ENCODE measurements at regions not wholly inside any gene's neighbourhood (a gene's known extent, or its start where the extent isn't known, plus 50 kb on each side); places are given as distances from the start of the nearest gene placed in this dataset.
"Not testable (repeated sequence)": the region's sequence is repeated elsewhere in the genome, so short reads cannot be mapped to it uniquely, and the experiment has no call there.

DNA sequence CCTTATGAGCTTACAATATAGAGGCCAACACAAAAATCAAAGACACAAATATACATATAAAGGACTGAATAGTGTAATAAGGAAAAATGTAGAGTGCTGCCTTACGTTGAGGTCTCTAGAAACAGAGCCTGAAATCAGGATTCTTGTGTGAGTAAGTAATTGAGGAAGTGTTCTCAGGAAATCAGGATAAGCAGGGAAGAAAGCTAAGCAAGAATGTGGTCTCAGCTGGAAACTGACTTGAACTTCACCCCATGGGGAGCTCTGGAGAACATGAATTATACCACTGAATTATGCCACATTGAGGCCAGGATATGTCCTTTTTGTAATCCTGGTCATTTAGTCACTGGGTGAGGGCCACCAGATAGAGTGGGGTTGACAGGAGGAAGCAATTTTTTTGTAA is 191.9 kb downstream of the ETV1 start:
- TF ChIP-seq, protein P1, sequence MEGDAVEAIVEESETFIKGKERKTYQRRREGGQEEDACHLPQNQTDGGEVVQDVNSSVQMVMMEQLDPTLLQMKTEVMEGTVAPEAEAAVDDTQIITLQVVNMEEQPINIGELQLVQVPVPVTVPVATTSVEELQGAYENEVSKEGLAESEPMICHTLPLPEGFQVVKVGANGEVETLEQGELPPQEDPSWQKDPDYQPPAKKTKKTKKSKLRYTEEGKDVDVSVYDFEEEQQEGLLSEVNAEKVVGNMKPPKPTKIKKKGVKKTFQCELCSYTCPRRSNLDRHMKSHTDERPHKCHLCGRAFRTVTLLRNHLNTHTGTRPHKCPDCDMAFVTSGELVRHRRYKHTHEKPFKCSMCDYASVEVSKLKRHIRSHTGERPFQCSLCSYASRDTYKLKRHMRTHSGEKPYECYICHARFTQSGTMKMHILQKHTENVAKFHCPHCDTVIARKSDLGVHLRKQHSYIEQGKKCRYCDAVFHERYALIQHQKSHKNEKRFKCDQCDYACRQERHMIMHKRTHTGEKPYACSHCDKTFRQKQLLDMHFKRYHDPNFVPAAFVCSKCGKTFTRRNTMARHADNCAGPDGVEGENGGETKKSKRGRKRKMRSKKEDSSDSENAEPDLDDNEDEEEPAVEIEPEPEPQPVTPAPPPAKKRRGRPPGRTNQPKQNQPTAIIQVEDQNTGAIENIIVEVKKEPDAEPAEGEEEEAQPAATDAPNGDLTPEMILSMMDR (IDR thresholded peaks at IDR 0.05; ENCODE audit: insufficient read depth, low read depth, low read length), result no peak
- DNase-seq (ENCODE audit: low read depth), result no peak

DNA sequence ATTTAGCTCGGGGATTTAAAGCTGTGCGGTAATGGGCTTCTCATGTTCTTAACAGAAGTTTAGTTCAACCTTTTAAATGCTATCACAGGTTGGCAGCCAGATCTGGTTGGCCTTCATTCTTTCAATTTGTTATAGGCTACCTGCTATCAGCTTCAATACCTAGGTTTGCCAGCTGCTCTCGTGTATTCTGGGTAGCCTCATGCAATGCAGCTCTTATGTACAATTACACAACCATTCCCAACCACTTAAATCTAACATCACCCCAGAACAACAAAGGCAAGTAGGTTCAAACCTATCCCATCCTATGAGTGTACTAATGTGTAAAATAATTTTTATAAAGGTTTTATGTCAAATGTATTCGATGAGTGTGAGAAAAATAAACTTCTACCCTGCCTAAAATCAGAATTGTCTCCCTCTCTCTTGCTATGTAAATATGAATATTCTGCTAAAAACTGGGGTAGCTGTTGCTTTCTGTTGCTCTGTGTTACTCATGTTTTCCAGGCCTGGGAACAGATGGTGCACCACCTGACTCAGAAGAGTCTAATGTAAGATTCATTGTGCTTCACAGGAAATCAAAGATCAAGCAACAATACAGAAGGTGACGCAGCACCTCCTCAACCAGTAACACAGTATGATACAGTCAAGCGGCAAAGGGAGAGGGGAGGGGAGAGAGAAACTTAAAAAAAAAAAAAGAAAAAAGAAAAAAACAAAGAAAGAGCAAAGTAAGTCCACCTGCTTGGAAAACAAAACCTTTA is 188.6 kb downstream of the ETV1 start:
- H3K4me3 ChIP-seq (ENCODE audit: low read depth, low read length), result no peak overlapping the region
- TF ChIP-seq, protein P1 (IDR thresholded peaks at IDR 0.05; ENCODE audit: insufficient read depth, low read depth, low read length), result no peak
- DNase-seq (ENCODE audit: low read depth), result peak; percentile 29

More for the DNA sequence above, 191.9 kb downstream of the ETV1 start:
- H3K4me3 ChIP-seq (ENCODE audit: low read depth, low read length), result no peak overlapping the region

GRCh38 chr7:13801669-13802068 is 187.8 kb downstream of the ETV1 start:
- no peak overlapping the region for H3K4me3 ChIP-seq (ENCODE audit: low read depth, low read length)
- TF ChIP-seq, protein P1 (IDR thresholded peaks at IDR 0.05; ENCODE audit: insufficient read depth, low read depth, low read length), result no peak
- no peak for DNase-seq (ENCODE audit: low read depth)

- no peak for DNase-seq (ENCODE audit: low read depth)
- TF ChIP-seq, protein P1 (IDR thresholded peaks at IDR 0.05; ENCODE audit: insufficient read depth, low read depth, low read length), result no peak
- no peak overlapping the region for H3K4me3 ChIP-seq (ENCODE audit: low read depth, low read length)
Observed at GRCh38 chr7:13802651-13803050, 186.8 kb downstream of the ETV1 start.

DNA sequence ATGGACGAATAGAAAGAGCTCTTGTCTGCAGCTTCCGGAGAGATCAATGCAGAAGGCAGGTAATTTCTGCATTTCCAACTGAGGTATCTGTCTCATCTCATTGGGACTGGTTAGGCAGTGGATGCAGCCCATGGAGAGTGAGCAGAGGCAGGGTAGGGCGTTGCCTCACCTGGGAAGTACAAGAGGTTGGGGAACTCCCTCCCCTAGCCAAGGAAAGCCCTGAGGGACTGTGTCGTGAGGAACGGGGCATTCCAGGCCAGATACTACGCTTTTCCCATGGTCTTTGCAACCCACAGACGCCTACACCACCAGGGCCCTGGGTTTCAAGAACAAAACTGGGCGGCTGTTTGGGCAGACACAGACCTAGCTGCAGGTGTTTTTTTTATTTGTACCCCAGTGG is 186.3 kb downstream of the ETV1 start:
- no peak overlapping the region for H3K4me3 ChIP-seq (ENCODE audit: low read depth, low read length)
- TF ChIP-seq, protein P1 (IDR thresholded peaks at IDR 0.05; ENCODE audit: insufficient read depth, low read depth, low read length), result no peak
- no peak for DNase-seq (ENCODE audit: low read depth)

DNA sequence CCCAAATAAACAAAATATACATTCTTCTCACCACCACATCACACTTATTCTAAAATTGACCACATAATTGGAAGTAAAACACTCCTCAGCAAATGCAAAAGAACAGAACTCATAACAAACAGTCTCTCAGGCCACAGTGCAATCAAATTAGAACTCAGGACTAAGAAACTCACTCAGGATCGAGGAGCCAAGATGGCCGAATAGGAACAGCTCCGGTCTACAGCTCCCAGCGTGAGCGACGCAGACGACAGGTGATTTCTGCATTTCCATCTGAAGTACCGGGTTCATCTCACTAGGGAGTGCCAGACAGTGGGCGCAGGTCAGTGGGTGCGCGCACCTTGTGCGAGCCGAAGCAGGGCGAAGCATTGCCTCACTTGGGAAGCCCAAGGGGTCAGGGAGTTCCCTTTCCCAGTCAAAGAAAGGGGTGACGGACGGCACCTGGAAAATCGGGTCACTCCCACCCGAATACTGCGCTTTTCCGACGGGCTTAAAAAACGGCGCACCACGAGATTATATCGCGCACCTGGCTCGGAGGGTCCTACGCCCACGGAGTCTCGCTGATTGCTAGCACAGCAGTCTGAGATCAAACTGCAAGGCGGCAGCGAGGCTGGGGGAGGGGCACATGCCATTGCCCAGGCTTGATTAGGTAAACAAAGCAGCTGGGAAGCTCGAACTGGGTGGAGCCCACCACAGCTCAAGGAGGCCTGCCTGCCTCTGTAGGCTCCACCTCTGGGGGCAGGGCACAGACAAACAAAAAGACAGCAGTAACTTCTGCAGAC is 183.2 kb downstream of the ETV1 start:
- TF ChIP-seq, protein P1 (IDR thresholded peaks at IDR 0.05; ENCODE audit: insufficient read depth, low read depth, low read length), result peak; percentile 13
- H3K4me3 ChIP-seq (ENCODE audit: low read depth, low read length), result peak overlapping the region; percentile 53
- DNase-seq (ENCODE audit: low read depth), result not testable (repeated sequence)

DNA sequence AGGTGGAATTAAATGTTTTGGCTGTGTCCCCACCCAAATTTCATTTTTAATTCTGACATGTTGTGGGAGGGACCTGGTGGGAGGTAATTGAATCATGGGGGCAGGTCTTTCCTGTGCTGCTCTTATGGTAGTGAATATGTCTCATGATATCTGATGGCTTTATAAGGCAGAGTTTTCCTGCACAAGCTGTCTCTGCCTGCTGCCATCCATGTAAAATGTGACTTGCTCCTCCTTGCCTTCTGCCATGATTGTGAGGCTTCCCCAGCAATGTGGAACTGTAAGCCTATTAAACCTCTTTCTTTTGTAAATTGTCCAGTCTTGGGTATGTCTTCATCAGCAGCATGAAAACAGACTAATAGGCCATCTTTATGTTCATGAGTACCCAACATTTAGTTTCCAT is 172.2 kb downstream of the ETV1 start:
- DNase-seq (ENCODE audit: low read depth); H3K4me3 ChIP-seq (ENCODE audit: low read depth, low read length): not testable (repeated sequence)
